SK-N-SH treated with all-trans-retinoic acid at 6 μM for 48 hours (cell line): ENCODE measurements at regions not wholly inside any gene's neighbourhood (a gene's known extent, or its start where the extent isn't known, plus 50 kb on each side); places are given as distances from the start of the nearest gene placed in this dataset.
"Not testable (repeated sequence)": the region's sequence is repeated elsewhere in the genome, so short reads cannot be mapped to it uniquely, and the experiment has no call there.

ENCODE experiments used
- ATAC-seq: fragments of 200-7000 bp; cut with Tn5 transposase; 3 replicates; pipeline ENCODE4 v1.9.1; 2020; ENCODE audit warnings: mild to moderate bottlenecking, moderate library complexity
- ARNTL ChIP-seq: fragments of 450-650 bp; formaldehyde crosslinking; IDR thresholded peaks from 2 replicates; pipeline ENCODE4 v1.5.0; 2020; ENCODE audit warnings: low read depth, mild to moderate bottlenecking, moderate library complexity, borderline replicate concordance
- BACH2 ChIP-seq: fragments of 250-450 bp; sonication (Bioruptor Pico); IDR thresholded peaks from 2 replicates; pipeline ENCODE4 v1.9.0; 2021; ENCODE audit warnings: mild to moderate bottlenecking, borderline replicate concordance
- ESRRG ChIP-seq: fragments of 250-450 bp; sonication (Bioruptor Pico); IDR thresholded peaks from 2 replicates; pipeline ENCODE4 v1.6.1; 2021; ENCODE audit warnings: mild to moderate bottlenecking
- GLIS3 ChIP-seq: fragments of 250-450 bp; sonication (Bioruptor Pico); IDR thresholded peaks from 2 replicates; pipeline ENCODE4 v1.5.0; 2020; ENCODE audit warnings: mild to moderate bottlenecking, moderate library complexity
- ISL1 ChIP-seq: fragments of 250-450 bp; sonication (Bioruptor Pico); IDR thresholded peaks from 2 replicates; pipeline ENCODE4 v2.1.2; 2022; ENCODE audit warnings: mild to moderate bottlenecking, moderate library complexity
- OSR1 ChIP-seq: fragments of 250-450 bp; sonication (Bioruptor Pico); IDR thresholded peaks from 2 replicates; pipeline ENCODE4 v1.8.0; 2022; ENCODE audit warnings: moderate library complexity, mild to moderate bottlenecking, inconsistent platforms
- SNAI2 ChIP-seq: fragments of 250-450 bp; sonication (Bioruptor Pico); IDR thresholded peaks from 2 replicates; pipeline ENCODE4 v1.5.0; 2020; ENCODE audit warnings: mild to moderate bottlenecking, moderate library complexity
- TCF4 ChIP-seq: fragments of 250-450 bp; sonication (Bioruptor Pico); IDR thresholded peaks from 2 replicates; pipeline ENCODE4 v1.8.0; 2021; ENCODE audit warnings: mild to moderate bottlenecking, moderate library complexity, borderline replicate concordance
- TOX ChIP-seq: fragments of 250-450 bp; sonication (Bioruptor Pico); IDR thresholded peaks from 2 replicates; pipeline ENCODE4 v1.8.0; 2021; ENCODE audit warnings: mild to moderate bottlenecking, moderate library complexity, borderline replicate concordance
- ZC3H10 ChIP-seq: fragments of 250-450 bp; sonication (Bioruptor Pico); IDR thresholded peaks from 2 replicates; pipeline ENCODE4 v1.5.1; 2021; ENCODE audit warnings: mild to moderate bottlenecking, moderate library complexity
- ZFP3 ChIP-seq: fragments of 250-450 bp; sonication (Bioruptor Pico); IDR thresholded peaks from 2 replicates; pipeline ENCODE4 v1.5.0; 2020; ENCODE audit warnings: mild to moderate bottlenecking, moderate library complexity
- ZNF565 ChIP-seq: fragments of 450-650 bp; formaldehyde crosslinking; conservative IDR thresholded peaks from 2 replicates; pipeline ENCODE4 v1.5.0; 2020; ENCODE audit warnings: low read depth, mild to moderate bottlenecking, moderate library complexity
- ZNF70 ChIP-seq: fragments of 450-650 bp; formaldehyde crosslinking; IDR thresholded peaks from 2 replicates; pipeline ENCODE4 v1.5.0; 2020; ENCODE audit warnings: mild to moderate bottlenecking, moderate library complexity
- TF ChIP-seq, protein P1 (sequence below): fragments of 250-450 bp; sonication (Bioruptor Pico); IDR thresholded peaks from 2 replicates; pipeline ENCODE4 v1.5.0; 2020; ENCODE audit warnings: mild to moderate bottlenecking, moderate library complexity
- TF ChIP-seq, protein P2 (sequence below): fragments of 250-450 bp; sonication (Bioruptor Pico); IDR thresholded peaks from 2 replicates; pipeline ENCODE4 v1.5.1; 2021; ENCODE audit warnings: mild to moderate bottlenecking, moderate library complexity
- TF ChIP-seq, protein P3 (sequence below): fragments of 250-450 bp; sonication (Bioruptor Pico); IDR thresholded peaks from 2 replicates; pipeline ENCODE4 v1.8.0; 2020; ENCODE audit warnings: mild to moderate bottlenecking, moderate library complexity, borderline replicate concordance
- TF ChIP-seq, protein P4 (sequence below): fragments of 250-450 bp; sonication (Bioruptor Pico); IDR thresholded peaks from 2 replicates; pipeline ENCODE4 v1.8.0; 2021; ENCODE audit warnings: low read depth, mild to moderate bottlenecking, moderate library complexity, borderline replicate concordance
- TF ChIP-seq, protein P5 (sequence below): fragments of 250-450 bp; sonication (Bioruptor Pico); IDR thresholded peaks from 2 replicates; pipeline ENCODE4 v1.5.1; 2020; ENCODE audit warnings: low read depth, mild to moderate bottlenecking, moderate library complexity

DNA sequence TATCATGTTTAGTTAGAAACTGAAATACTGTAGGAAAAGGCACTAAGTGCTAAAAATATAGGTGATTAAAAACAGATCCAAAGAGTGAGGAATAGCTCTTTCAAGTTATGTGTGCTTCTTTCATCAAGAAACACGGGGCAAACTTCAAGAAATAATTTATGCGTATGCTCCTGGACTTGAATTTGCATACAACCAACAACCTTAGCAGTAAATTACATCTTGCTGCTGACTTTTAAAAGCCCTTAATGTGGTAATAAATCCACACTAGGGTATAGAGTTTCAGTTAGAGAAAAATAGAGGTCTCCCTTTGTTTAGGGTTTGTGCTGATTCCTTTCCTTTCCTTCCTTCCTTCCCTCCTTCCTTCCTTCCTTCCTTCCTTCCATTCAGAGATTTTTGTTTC is 94.5 kb upstream of the GC start:
- no peak for TF ChIP-seq ZNF70 (CRISPR knock-in tag)
- TF ChIP-seq, protein P1, sequence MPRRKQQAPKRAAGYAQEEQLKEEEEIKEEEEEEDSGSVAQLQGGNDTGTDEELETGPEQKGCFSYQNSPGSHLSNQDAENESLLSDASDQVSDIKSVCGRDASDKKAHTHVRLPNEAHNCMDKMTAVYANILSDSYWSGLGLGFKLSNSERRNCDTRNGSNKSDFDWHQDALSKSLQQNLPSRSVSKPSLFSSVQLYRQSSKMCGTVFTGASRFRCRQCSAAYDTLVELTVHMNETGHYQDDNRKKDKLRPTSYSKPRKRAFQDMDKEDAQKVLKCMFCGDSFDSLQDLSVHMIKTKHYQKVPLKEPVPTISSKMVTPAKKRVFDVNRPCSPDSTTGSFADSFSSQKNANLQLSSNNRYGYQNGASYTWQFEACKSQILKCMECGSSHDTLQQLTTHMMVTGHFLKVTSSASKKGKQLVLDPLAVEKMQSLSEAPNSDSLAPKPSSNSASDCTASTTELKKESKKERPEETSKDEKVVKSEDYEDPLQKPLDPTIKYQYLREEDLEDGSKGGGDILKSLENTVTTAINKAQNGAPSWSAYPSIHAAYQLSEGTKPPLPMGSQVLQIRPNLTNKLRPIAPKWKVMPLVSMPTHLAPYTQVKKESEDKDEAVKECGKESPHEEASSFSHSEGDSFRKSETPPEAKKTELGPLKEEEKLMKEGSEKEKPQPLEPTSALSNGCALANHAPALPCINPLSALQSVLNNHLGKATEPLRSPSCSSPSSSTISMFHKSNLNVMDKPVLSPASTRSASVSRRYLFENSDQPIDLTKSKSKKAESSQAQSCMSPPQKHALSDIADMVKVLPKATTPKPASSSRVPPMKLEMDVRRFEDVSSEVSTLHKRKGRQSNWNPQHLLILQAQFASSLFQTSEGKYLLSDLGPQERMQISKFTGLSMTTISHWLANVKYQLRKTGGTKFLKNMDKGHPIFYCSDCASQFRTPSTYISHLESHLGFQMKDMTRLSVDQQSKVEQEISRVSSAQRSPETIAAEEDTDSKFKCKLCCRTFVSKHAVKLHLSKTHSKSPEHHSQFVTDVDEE (CRISPR knock-in tag): no peak
- TF ChIP-seq, protein P2, sequence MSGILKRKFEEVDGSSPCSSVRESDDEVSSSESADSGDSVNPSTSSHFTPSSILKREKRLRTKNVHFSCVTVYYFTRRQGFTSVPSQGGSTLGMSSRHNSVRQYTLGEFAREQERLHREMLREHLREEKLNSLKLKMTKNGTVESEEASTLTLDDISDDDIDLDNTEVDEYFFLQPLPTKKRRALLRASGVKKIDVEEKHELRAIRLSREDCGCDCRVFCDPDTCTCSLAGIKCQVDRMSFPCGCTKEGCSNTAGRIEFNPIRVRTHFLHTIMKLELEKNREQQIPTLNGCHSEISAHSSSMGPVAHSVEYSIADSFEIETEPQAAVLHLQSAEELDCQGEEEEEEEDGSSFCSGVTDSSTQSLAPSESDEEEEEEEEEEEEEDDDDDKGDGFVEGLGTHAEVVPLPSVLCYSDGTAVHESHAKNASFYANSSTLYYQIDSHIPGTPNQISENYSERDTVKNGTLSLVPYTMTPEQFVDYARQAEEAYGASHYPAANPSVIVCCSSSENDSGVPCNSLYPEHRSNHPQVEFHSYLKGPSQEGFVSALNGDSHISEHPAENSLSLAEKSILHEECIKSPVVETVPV: no peak
- TF ChIP-seq SNAI2: no peak
- no peak for ATAC-seq

DNA sequence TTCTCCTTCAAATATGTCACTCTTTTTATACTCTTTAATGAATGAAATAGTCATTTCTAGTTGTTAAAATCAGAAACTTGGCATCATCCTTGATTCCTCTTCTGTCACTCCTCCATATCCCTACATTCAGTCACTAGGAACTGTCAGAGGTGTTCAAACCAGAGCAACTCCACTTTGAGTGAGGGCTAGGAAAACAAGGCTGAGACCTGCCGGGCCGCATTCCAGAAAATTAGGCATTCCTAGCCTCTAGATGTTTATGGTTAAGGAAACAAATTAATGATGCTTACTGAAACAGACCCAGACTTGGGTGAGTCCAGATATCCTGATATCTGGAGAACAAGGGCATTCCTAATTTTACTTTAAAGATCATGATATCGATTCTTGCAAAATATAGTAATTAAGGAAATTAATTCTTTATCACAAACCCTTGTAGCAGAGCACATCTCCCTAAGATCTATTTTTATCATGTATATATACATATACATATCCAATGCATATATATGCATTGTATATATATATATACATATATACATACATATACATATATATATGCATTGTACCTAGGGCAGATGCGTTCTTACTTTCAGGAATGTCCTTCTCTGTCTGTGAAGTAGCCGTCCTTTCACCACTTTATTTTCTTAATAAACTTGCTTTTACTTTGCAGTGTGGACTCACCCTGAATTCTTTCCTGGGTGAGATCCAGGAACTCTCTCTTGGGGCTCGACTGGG is 98.4 kb upstream of the GC start:
- no peak for ATAC-seq
- TF ChIP-seq ARNTL: no peak
- no peak for TF ChIP-seq TCF4 (CRISPR knock-in tag)
- no peak for TF ChIP-seq ESRRG (CRISPR knock-in tag)
- TF ChIP-seq TOX (CRISPR knock-in tag): no peak
- TF ChIP-seq, protein P3, sequence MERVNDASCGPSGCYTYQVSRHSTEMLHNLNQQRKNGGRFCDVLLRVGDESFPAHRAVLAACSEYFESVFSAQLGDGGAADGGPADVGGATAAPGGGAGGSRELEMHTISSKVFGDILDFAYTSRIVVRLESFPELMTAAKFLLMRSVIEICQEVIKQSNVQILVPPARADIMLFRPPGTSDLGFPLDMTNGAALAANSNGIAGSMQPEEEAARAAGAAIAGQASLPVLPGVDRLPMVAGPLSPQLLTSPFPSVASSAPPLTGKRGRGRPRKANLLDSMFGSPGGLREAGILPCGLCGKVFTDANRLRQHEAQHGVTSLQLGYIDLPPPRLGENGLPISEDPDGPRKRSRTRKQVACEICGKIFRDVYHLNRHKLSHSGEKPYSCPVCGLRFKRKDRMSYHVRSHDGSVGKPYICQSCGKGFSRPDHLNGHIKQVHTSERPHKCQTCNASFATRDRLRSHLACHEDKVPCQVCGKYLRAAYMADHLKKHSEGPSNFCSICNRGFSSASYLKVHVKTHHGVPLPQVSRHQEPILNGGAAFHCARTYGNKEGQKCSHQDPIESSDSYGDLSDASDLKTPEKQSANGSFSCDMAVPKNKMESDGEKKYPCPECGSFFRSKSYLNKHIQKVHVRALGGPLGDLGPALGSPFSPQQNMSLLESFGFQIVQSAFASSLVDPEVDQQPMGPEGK: no peak
- TF ChIP-seq OSR1 (CRISPR knock-in tag): no peak
- no peak for TF ChIP-seq ZC3H10 (CRISPR knock-in tag)
- TF ChIP-seq ZFP3 (CRISPR knock-in tag): no peak
- no peak for TF ChIP-seq ZNF565

DNA sequence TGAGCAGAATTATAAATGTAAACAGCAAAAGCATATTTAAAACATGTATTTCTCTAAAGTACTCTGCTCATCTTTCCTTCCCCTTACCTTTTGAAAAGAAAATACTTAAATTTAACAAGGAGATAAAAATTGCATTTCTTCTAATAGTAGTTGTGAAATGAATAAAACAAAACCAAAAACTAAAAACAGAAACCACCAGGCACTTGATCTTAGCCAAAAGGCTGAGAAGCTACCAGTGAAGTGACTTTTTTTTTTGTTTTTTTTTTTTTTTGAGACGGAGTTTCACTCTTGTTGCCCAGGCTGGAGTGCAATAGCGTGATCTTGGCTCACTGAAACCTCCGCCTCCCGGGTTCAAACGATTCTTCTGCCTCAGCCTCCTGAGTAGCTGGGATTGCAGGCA is 116.5 kb upstream of the GC start:
- not testable (repeated sequence) for ATAC-seq

DNA sequence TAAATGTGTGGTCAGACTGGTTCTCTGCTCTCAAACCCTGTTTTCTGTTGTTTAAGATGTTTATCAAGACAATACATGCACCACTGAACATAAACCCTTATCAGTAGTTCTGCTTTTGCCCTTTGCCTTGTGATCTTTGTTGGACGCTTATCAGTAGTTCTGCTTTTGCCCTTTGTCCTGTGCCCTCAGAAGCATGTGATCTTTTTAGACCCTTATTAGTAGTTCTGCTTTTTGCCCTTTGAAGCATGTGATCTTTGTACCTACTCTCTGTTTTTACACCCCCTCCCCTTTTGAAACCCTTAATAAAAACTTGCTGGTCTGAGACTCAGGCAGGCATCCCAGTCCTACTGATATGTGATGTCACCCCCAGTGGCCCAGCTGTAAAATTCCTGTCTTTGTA is 121.7 kb upstream of the GC start:
- not testable (repeated sequence) for ATAC-seq

DNA sequence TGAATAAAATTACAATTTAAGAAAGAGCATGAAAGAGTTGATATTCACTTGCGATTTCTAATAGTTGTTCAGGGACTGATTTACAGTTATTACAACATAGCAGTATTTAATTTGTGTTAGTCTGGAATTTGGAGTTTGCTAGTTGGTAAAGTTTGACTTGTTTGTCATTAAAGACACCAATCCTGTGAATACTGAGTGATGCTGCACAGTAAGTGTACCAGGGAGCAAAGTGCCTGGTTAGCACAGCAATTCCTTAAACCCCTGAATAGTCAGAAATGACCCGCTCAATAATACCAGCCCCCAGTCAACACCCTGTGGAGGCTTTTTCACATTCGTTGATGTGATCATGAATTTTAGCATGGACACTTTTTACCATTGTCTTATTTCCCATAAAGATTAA is 122.2 kb upstream of the GC start:
- ATAC-seq: no peak
- TF ChIP-seq, protein P4, sequence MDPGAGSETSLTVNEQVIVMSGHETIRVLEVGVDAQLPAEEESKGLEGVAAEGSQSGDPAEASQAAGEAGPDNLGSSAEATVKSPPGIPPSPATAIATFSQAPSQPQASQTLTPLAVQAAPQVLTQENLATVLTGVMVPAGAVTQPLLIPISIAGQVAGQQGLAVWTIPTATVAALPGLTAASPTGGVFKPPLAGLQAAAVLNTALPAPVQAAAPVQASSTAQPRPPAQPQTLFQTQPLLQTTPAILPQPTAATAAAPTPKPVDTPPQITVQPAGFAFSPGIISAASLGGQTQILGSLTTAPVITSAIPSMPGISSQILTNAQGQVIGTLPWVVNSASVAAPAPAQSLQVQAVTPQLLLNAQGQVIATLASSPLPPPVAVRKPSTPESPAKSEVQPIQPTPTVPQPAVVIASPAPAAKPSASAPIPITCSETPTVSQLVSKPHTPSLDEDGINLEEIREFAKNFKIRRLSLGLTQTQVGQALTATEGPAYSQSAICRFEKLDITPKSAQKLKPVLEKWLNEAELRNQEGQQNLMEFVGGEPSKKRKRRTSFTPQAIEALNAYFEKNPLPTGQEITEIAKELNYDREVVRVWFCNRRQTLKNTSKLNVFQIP (CRISPR knock-in tag): no peak
- no peak for TF ChIP-seq TCF4 (CRISPR knock-in tag)
- TF ChIP-seq, protein P3: no peak
- TF ChIP-seq, protein P2: no peak
- TF ChIP-seq, protein P5, sequence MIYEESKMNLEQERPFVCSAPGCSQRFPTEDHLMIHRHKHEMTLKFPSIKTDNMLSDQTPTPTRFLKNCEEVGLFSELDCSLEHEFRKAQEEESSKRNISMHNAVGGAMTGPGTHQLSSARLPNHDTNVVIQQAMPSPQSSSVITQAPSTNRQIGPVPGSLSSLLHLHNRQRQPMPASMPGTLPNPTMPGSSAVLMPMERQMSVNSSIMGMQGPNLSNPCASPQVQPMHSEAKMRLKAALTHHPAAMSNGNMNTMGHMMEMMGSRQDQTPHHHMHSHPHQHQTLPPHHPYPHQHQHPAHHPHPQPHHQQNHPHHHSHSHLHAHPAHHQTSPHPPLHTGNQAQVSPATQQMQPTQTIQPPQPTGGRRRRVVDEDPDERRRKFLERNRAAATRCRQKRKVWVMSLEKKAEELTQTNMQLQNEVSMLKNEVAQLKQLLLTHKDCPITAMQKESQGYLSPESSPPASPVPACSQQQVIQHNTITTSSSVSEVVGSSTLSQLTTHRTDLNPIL (CRISPR knock-in tag): no peak
- no peak for TF ChIP-seq BACH2 (CRISPR knock-in tag)
- no peak for TF ChIP-seq ISL1 (CRISPR knock-in tag)
- TF ChIP-seq GLIS3 (CRISPR knock-in tag): no peak
- TF ChIP-seq SNAI2: no peak
- TF ChIP-seq, protein P1 (CRISPR knock-in tag): no peak
